ENCODE measurements at regions not wholly inside any gene's neighbourhood (a gene's known extent, or its start where the extent isn't known, plus 50 kb on each side); places are given as distances from the start of the nearest gene placed in this dataset.

GRCh38 chr15:58260725-58261267 lies 122.6 kb downstream of the AQP9 start (continued):
- TF ChIP-seq, protein P1, sequence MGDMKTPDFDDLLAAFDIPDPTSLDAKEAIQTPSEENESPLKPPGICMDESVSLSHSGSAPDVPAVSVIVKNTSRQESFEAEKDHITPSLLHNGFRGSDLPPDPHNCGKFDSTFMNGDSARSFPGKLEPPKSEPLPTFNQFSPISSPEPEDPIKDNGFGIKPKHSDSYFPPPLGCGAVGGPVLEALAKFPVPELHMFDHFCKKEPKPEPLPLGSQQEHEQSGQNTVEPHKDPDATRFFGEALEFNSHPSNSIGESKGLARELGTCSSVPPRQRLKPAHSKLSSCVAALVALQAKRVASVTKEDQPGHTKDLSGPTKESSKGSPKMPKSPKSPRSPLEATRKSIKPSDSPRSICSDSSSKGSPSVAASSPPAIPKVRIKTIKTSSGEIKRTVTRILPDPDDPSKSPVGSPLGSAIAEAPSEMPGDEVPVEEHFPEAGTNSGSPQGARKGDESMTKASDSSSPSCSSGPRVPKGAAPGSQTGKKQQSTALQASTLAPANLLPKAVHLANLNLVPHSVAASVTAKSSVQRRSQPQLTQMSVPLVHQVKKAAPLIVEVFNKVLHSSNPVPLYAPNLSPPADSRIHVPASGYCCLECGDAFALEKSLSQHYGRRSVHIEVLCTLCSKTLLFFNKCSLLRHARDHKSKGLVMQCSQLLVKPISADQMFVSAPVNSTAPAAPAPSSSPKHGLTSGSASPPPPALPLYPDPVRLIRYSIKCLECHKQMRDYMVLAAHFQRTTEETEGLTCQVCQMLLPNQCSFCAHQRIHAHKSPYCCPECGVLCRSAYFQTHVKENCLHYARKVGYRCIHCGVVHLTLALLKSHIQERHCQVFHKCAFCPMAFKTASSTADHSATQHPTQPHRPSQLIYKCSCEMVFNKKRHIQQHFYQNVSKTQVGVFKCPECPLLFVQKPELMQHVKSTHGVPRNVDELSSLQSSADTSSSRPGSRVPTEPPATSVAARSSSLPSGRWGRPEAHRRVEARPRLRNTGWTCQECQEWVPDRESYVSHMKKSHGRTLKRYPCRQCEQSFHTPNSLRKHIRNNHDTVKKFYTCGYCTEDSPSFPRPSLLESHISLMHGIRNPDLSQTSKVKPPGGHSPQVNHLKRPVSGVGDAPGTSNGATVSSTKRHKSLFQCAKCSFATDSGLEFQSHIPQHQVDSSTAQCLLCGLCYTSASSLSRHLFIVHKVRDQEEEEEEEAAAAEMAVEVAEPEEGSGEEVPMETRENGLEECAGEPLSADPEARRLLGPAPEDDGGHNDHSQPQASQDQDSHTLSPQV (IDR thresholded peaks at IDR 0.05), result no peak
- TF ChIP-seq WRNIP1 (IDR thresholded peaks at IDR 0.05; ENCODE audit: borderline replicate concordance, low read depth, low read length) (no peak), STAT1 (conservative IDR thresholded peaks at IDR 0.05) (no peak), ZNF687 (IDR thresholded peaks at IDR 0.05) (no peak), LARP7 (IDR thresholded peaks at IDR 0.05) (no peak)
